ENCODE measurements at regions not wholly inside any gene's neighbourhood (a gene's known extent, or its start where the extent isn't known, plus 50 kb on each side); places are given as distances from the start of the nearest gene placed in this dataset.

DNA sequence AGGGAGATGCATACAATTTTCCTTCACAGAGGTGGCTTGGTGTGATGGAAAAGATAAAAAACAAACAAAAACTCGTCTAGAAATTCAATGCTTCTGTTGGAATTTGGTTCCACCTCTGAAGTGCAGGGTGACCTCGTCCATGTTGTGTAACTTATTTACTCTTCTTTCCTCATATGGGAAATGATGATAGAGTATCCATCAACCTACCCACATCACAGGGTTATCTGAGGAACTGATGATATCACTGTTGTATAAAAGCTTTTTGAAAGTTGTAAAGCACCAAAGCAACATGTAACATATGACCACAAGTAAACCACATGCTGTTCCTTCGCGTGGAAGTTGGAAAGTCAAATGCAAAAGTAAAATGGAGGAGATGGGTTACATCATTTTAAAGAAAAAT, 212.0 kb upstream of the SGK1 start:
- no peaks in the 10 kb centered on the region for H3K36me3 Mint-ChIP-seq (ENCODE audit: low read depth)
- H3K4me1 Mint-ChIP-seq: peaks cover 33% of the 10 kb centered on the region
- no peaks in the 10 kb centered on the region for H3K27me3 Mint-ChIP-seq (ENCODE audit: low read depth)
- H3K9me3 Mint-ChIP-seq: no peaks in the 10 kb centered on the region
- H3K4me3 Mint-ChIP-seq: no peak overlapping the region
- no peak overlapping the region for H3K27ac Mint-ChIP-seq
- TF ChIP-seq, protein P1, sequence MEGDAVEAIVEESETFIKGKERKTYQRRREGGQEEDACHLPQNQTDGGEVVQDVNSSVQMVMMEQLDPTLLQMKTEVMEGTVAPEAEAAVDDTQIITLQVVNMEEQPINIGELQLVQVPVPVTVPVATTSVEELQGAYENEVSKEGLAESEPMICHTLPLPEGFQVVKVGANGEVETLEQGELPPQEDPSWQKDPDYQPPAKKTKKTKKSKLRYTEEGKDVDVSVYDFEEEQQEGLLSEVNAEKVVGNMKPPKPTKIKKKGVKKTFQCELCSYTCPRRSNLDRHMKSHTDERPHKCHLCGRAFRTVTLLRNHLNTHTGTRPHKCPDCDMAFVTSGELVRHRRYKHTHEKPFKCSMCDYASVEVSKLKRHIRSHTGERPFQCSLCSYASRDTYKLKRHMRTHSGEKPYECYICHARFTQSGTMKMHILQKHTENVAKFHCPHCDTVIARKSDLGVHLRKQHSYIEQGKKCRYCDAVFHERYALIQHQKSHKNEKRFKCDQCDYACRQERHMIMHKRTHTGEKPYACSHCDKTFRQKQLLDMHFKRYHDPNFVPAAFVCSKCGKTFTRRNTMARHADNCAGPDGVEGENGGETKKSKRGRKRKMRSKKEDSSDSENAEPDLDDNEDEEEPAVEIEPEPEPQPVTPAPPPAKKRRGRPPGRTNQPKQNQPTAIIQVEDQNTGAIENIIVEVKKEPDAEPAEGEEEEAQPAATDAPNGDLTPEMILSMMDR (IDR thresholded peaks at IDR 0.05; ENCODE audit: unreplicated experiment in 3 of 3): no peak

DNA sequence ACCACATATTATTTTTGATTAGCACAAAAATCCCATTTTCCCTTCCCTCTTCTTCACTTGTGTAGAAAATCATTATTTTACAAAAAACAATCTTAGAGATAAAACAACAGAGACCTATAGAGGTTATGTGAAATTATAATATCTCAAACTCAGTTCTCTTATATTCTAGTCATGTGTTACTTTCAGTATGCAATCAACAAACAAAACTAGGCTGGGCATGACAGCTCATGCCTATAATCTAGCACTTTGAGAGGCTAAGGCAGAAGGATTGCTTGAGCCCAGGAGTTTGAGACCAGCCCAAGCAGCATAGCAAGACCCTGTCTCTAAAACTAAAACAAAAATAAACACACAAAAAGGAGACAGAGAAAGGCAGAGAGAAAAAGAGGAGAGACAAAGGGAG, 211.4 kb upstream of the SGK1 start:
- Mint-ChIP-seq H3K4me1 (peaks cover 33% of the 10 kb centered on the region), H3K36me3 (ENCODE audit: low read depth) (no peaks in the 10 kb centered on the region), H3K9me3 (no peaks in the 10 kb centered on the region), H3K27ac (no peak overlapping the region), H3K4me3 (no peak overlapping the region), H3K27me3 (ENCODE audit: low read depth) (no peaks in the 10 kb centered on the region)
- TF ChIP-seq, protein P1 (IDR thresholded peaks at IDR 0.05; ENCODE audit: unreplicated experiment in 3 of 3): no peak

DNA sequence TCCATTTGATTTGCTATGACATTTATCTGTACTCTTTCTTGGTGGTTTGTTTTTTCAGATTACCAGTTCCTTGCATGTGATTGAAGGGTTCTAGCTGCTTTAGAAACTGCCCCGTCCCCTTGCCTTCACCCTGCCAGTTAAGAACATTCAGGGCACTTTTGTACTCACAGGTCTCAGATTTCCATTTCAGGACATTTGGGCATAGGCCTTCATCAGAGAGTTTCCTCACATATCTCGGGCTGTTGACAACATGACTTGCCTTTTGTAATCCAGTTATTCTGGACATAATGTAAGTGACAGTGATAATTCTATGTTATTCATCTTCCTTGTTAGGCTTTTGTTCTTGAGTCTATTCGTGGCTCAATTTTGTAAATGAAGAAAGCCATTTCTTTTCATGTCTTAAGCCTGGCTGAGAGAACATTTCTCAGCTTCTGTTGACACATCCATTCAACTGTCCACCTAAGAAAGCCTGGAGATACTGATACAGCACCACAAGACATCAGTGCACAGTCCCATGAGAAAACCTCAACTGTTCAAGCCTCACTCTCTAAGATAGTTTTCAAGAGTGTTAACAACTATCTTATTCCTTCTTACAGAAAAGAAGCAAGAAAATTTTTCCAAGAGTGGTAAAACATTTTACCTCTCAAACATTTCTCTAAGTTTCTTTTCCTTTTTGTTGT, 209.3 kb upstream of the SGK1 start:
- Mint-ChIP-seq H3K36me3 (ENCODE audit: low read depth) (no peaks in the 10 kb centered on the region), H3K4me3 (no peak overlapping the region), H3K9me3 (no peaks in the 10 kb centered on the region), H3K27ac (no peak overlapping the region), H3K4me1 (peaks cover 25% of the 10 kb centered on the region), H3K27me3 (ENCODE audit: low read depth) (no peaks in the 10 kb centered on the region)
- TF ChIP-seq, protein P1 (IDR thresholded peaks at IDR 0.05; ENCODE audit: unreplicated experiment in 3 of 3): no peak

DNA sequence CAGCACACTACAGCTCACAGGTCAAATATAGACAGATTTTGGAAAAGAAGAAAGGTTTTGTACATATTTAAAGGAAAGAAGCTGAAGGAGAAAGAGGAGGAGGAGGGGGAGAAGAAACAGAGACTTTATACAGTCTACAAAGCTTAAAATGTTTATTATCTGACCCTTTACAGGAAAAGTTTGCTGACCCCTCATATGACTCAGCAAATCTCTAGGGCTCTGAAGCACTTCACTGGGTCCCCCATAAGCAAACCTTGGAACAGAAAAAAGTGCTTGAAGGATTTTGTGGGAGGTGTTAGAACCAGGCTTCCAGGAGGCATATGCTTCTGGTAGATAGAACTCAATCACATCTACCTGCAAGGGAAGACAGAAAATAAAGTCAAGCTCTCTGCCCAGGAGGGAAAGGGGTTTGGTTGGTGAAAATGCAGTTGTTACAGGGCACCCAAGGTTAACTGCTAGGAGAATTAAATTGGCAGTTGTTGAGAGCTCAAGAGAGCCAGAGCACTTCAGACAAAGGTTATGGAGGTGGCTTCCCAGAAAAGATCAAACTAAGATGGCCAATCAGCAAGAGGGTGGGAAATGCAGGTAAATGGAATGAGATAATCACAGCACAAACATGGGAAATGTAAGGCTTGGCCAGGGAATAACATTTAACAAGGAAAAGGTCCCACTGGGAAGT, 207.4 kb upstream of the SGK1 start:
- TF ChIP-seq, protein P1 (IDR thresholded peaks at IDR 0.05; ENCODE audit: unreplicated experiment in 3 of 3): no peak
- H3K36me3 Mint-ChIP-seq (ENCODE audit: low read depth): no peaks in the 10 kb centered on the region
- peaks cover 27% of the 10 kb centered on the region for H3K4me1 Mint-ChIP-seq
- no peaks in the 10 kb centered on the region for H3K9me3 Mint-ChIP-seq
- no peaks in the 10 kb centered on the region for H3K27me3 Mint-ChIP-seq (ENCODE audit: low read depth)
- no peak overlapping the region for H3K4me3 Mint-ChIP-seq
- H3K27ac Mint-ChIP-seq: no peak overlapping the region

DNA sequence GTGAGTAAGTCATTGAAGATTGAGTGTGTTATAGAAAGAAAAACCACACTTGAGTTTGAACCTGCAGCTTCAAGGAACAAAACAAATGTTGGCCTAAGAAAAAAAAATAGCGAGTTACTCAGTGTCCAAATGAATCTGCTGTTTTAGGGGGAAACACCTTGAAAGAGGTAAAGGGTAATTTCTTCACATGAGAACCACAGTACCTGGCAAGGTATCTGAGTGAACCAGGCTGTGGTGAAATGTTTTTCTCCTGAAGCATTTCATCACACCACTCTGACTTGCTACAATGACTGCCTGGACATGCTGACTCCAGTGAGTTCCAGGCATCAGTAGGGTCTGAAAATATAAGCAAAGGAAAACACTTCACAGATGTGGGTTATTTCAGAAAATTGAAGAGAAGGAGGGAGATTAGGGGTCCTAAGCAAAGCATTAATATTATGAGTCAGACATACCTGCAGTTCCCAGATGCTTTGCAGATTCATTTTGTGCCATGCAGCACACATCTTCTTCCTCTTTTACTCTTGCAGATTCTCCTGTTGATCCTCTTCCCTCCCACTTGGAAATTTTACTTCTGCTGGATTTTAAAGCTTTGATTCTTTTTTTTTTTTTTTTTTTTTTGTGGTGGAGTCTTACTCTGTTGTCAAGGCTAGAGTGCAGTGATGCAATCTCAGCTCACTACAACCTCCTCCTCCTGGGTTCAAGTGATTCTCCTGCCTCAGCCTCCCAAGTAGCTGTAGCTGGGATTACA, 206.2 kb upstream of the SGK1 start:
- TF ChIP-seq, protein P1 (IDR thresholded peaks at IDR 0.05; ENCODE audit: unreplicated experiment in 3 of 3): no peak
- H3K36me3 Mint-ChIP-seq (ENCODE audit: low read depth): no peaks in the 10 kb centered on the region

More for the DNA sequence above, 206.2 kb upstream of the SGK1 start:
- Mint-ChIP-seq H3K4me3 (no peak overlapping the region), H3K4me1 (peaks cover 26% of the 10 kb centered on the region), H3K27me3 (ENCODE audit: low read depth) (no peaks in the 10 kb centered on the region), H3K9me3 (no peaks in the 10 kb centered on the region), H3K27ac (no peak overlapping the region)
